ENCODE measurements at regions not wholly inside any gene's neighbourhood (a gene's known extent, or its start where the extent isn't known, plus 50 kb on each side); places are given as distances from the start of the nearest gene placed in this dataset.

DNA sequence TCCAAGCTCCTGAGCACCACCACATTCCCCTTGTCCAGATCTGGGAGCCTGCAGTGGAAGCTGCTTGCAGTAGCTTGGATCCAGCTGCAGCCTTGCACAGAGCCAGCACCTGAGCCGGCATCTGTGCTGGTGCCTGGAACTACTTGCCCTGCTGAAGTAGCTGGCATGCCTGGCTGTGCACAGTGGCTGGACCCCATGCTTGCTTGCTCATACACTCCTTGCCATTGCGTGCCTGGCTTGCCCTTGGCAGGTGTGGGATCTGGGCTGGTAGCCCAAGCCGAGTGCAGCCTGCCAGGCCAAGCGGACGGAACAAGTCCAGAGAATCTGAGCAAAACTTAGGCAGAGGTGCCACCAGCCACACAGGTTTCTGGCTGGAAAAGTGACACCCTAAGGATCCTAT, 759.9 kb downstream of the IPMK start:
- DNase-seq (ENCODE audit: low read depth, low spot score) (no peak), ATAC-seq (no peak), FAIRE-seq (no peak)
- POLR2A ChIA-PET = no interaction called here
- no peaks in the 10 kb centered on the region for H3K9me3 ChIP-seq (replicated peaks; ENCODE audit: control insufficient read depth, insufficient read depth, low read length)
- SMC1A ChIA-PET (ENCODE audit: uncharacterized antibody, unreplicated experiment) = no interaction called here
- CTCF ChIA-PET = no interaction called here
- H3K4me1 ChIP-seq (ENCODE audit: control insufficient read depth, insufficient read depth, low read length) = no peaks in the 10 kb centered on the region
- BruUV-seq (replicated peaks) = no TSS peak
- intact Hi-C loops (cut with micrococcal nuclease; ENCODE audit: unreplicated experiment) (no loop called here), in situ Hi-C loops (cut with MboI) (no loop called here)
- H3K27ac ChIP-seq (ENCODE audit: control insufficient read depth, insufficient read depth) = no peak overlapping the region
- RAD21 ChIA-PET (ENCODE audit: unreplicated experiment) = interaction anchor here (0.7 kb wide), 1 partner anchor 647 kb away, joined by 4 read pairs; no protein-coding TSS in a partner anchor
- H3K36me3 ChIP-seq (ENCODE audit: control insufficient read depth in 2 of 2, insufficient read depth in 2 of 2, low read length in 1 of 2) = no peaks in the 10 kb centered on the region
- no peak overlapping the region for H3K4me3 ChIP-seq
- no peaks in the 10 kb centered on the region for H4K20me1 ChIP-seq (ENCODE audit: control insufficient read depth, insufficient read depth)
- H2AFZ ChIP-seq (ENCODE audit: control insufficient read depth, low read depth, low read length) = no peak overlapping the region
- no peaks in the 10 kb centered on the region; a peak in 1 of 4 replicates for H3K27me3 ChIP-seq (replicated peaks in 1 of 2; ENCODE audit: control insufficient read depth in 2 of 2, insufficient read depth in 2 of 2, low read length in 1 of 2)
- H3K79me2 ChIP-seq (ENCODE audit: control insufficient read depth, insufficient read depth, low read length) = no peaks in the 10 kb centered on the region
- no peak overlapping the region for H3K9ac ChIP-seq (ENCODE audit: control insufficient read depth, insufficient read depth, low read length)
- no peak overlapping the region for H3K4me2 ChIP-seq (ENCODE audit: control insufficient read depth, insufficient read depth)
- no peak for TF ChIP-seq SMAD5 (IDR thresholded peaks at IDR 0.05; ENCODE audit: low read depth)
- TF ChIP-seq, protein P1, sequence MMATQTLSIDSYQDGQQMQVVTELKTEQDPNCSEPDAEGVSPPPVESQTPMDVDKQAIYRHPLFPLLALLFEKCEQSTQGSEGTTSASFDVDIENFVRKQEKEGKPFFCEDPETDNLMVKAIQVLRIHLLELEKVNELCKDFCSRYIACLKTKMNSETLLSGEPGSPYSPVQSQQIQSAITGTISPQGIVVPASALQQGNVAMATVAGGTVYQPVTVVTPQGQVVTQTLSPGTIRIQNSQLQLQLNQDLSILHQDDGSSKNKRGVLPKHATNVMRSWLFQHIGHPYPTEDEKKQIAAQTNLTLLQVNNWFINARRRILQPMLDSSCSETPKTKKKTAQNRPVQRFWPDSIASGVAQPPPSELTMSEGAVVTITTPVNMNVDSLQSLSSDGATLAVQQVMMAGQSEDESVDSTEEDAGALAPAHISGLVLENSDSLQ (IDR thresholded peaks at IDR 0.05) = no peak
- TF ChIP-seq STAT3 (IDR thresholded peaks at IDR 0.05; ENCODE audit: low read depth, low read length) = no peak
- TF ChIP-seq, protein P2, sequence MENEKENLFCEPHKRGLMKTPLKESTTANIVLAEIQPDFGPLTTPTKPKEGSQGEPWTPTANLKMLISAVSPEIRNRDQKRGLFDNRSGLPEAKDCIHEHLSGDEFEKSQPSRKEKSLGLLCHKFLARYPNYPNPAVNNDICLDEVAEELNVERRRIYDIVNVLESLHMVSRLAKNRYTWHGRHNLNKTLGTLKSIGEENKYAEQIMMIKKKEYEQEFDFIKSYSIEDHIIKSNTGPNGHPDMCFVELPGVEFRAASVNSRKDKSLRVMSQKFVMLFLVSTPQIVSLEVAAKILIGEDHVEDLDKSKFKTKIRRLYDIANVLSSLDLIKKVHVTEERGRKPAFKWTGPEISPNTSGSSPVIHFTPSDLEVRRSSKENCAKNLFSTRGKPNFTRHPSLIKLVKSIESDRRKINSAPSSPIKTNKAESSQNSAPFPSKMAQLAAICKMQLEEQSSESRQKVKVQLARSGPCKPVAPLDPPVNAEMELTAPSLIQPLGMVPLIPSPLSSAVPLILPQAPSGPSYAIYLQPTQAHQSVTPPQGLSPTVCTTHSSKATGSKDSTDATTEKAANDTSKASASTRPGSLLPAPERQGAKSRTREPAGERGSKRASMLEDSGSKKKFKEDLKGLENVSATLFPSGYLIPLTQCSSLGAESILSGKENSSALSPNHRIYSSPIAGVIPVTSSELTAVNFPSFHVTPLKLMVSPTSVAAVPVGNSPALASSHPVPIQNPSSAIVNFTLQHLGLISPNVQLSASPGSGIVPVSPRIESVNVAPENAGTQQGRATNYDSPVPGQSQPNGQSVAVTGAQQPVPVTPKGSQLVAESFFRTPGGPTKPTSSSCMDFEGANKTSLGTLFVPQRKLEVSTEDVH (IDR thresholded peaks at IDR 0.05; ENCODE audit: low read depth, partially characterized antibody) = no peak
- no peak for TF ChIP-seq POLR2A (IDR thresholded peaks at IDR 0.05; ENCODE audit: low read depth, low read length)
- WGBS (ENCODE audit: insufficient coverage, insufficient replicate concordance, low lambda C conversion rate, missing lambda C conversion rate) = 48% methylated on average over 5 of the region's 5 CpGs

Measured in GM12878 (cell line).